GM23338 (cell line): ENCODE measurements at regions not wholly inside any gene's neighbourhood (a gene's known extent, or its start where the extent isn't known, plus 50 kb on each side); places are given as distances from the start of the nearest gene placed in this dataset.

Source experiments
- ATAC-seq: fragments of 200-7000 bp; cut with Tn5 transposase; 3 replicates; pipeline ENCODE4 v1.9.1; 2020
- DNase-seq: peaks from one replicate; pipeline ENCODE4 v3.0.0-alpha.2; 2015; ENCODE audit warnings: low spot score
- H2AFZ ChIP-seq: fragments of 200-600 bp; sonication (generic); 2 replicates; pipeline ENCODE4 v1.8.0; 2016; ENCODE audit warnings: antibody characterized with exemption, mild to moderate bottlenecking, moderate library complexity
- H3F3A ChIP-seq: fragments of 200-600 bp; sonication (generic); replicated peaks from 2 replicates; pipeline ENCODE4 v1.8.0; 2017; ENCODE audit warnings: antibody characterized with exemption, mixed run types, low read depth
- H3K27ac ChIP-seq: fragments of 200-600 bp; sonication (generic); 2 replicates; pipeline ENCODE4 v1.6.1; 2016; ENCODE audit warnings: low read depth
- H3K27me3 ChIP-seq: fragments of 200-600 bp; sonication (generic); 2 replicates; pipeline ENCODE4 v1.8.0; 2016; ENCODE audit warnings: mild to moderate bottlenecking, mixed run types, moderate library complexity; ENCODE audit not compliant: insufficient read depth
- H3K36me3 ChIP-seq: fragments of 200-600 bp; sonication (generic); 2 replicates; pipeline ENCODE4 v1.8.0; 2016; ENCODE audit warnings: mild to moderate bottlenecking; ENCODE audit not compliant: insufficient read depth
- H3K4me1 ChIP-seq: fragments of 200-600 bp; sonication (generic); 2 replicates; pipeline ENCODE4 v1.8.0; 2016; ENCODE audit warnings: mild to moderate bottlenecking, moderate library complexity; ENCODE audit not compliant: insufficient read depth
- H3K4me2 ChIP-seq: fragments of 200-600 bp; sonication (generic); 2 replicates; pipeline ENCODE4 v1.7.1; 2017; ENCODE audit warnings: mixed run types
- H3K4me3 ChIP-seq: fragments of 200-600 bp; sonication (generic); 2 replicates; pipeline ENCODE4 v1.6.1; 2016; ENCODE audit warnings: mixed run types
- H3K79me2 ChIP-seq: fragments of 200-600 bp; sonication (generic); replicated peaks from 2 replicates; pipeline ENCODE4 v1.8.0; 2017; ENCODE audit warnings: mild to moderate bottlenecking; ENCODE audit not compliant: insufficient read depth
- H3K9me2 ChIP-seq: fragments of 200-600 bp; sonication (generic); 2 replicates; pipeline ENCODE4 v1.8.0; 2017; ENCODE audit not compliant: insufficient read depth
- H4K20me1 ChIP-seq: fragments of 200-600 bp; sonication (generic); replicated peaks from 2 replicates; pipeline ENCODE4 v1.8.0; 2017; ENCODE audit warnings: mild to moderate bottlenecking; ENCODE audit not compliant: insufficient read depth
- H3K27ac Mint-ChIP-seq: 2 replicates; pipeline ENCODE4 v1.8.0; 2020; ENCODE audit warnings: inconsistent platforms, mild to moderate bottlenecking, moderate library complexity, mixed read lengths
- H3K27me3 Mint-ChIP-seq: 3 replicates; pipeline ENCODE4 v1.8.0; 2022; ENCODE audit warnings: low read depth, mild to moderate bottlenecking, moderate library complexity, mixed read lengths, inconsistent platforms; ENCODE audit not compliant: insufficient read depth, poor library complexity
- H3K36me3 Mint-ChIP-seq: 3 replicates; pipeline ENCODE4 v1.8.0; 2021; ENCODE audit warnings: low read depth, mild to moderate bottlenecking, inconsistent platforms, moderate library complexity, mixed read lengths
- H3K4me1 Mint-ChIP-seq: 3 replicates; pipeline ENCODE4 v1.8.0; 2020; ENCODE audit warnings: mild to moderate bottlenecking, inconsistent platforms, mixed read lengths
- H3K4me3 Mint-ChIP-seq: 3 replicates; pipeline ENCODE4 v1.8.0; 2021; ENCODE audit warnings: moderate library complexity, mild to moderate bottlenecking, inconsistent platforms, mixed read lengths
- H3K9me3 Mint-ChIP-seq: 3 replicates; pipeline ENCODE4 v1.8.0; 2020; ENCODE audit warnings: moderate library complexity, mild to moderate bottlenecking, inconsistent platforms, mixed read lengths
- CREB1 ChIP-seq: fragments of 250-450 bp; sonication (Bioruptor Pico); IDR thresholded peaks from 2 replicates; pipeline ENCODE4 v1.5.0; 2020; ENCODE audit warnings: low read depth, mild to moderate bottlenecking, moderate library complexity
- CTCF ChIP-seq, 2 experiments: fragments of 200-600 bp in 1 of 2; sonication (generic) in 1 of 2; conservative IDR thresholded peaks; 2 replicates each; pipeline versions ENCODE4 v1.5.1 to v1.6.1; 2016 to 2017; ENCODE audit warnings: antibody characterized with exemption in 2 of 2, low read depth in 2 of 2, mild to moderate bottlenecking in 2 of 2, moderate library complexity in 1 of 2
- NANOG ChIP-seq: IDR thresholded peaks from 2 replicates; pipeline ENCODE4 v1.6.1; 2016; ENCODE audit warnings: antibody characterized with exemption, borderline replicate concordance
- POLR2AphosphoS5 ChIP-seq: IDR thresholded peaks from 2 replicates; pipeline ENCODE4 v1.6.1; 2016; ENCODE audit warnings: antibody characterized with exemption, low read depth
- ZNF331 ChIP-seq: fragments of 250-450 bp; sonication (Bioruptor Pico); IDR thresholded peaks from 2 replicates; pipeline ENCODE4 v1.5.0; 2020; ENCODE audit warnings: low read depth, mild to moderate bottlenecking, moderate library complexity
- TF ChIP-seq, protein P1 (sequence below): fragments of 250-450 bp; sonication (Bioruptor Pico); IDR thresholded peaks from 2 replicates; pipeline ENCODE4 v1.5.0; 2020; ENCODE audit warnings: mild to moderate bottlenecking, moderate library complexity
- TF ChIP-seq, protein P2 (sequence below): IDR thresholded peaks from 2 replicates; pipeline ENCODE4 v1.6.1; 2016; ENCODE audit warnings: antibody characterized with exemption

DNA sequence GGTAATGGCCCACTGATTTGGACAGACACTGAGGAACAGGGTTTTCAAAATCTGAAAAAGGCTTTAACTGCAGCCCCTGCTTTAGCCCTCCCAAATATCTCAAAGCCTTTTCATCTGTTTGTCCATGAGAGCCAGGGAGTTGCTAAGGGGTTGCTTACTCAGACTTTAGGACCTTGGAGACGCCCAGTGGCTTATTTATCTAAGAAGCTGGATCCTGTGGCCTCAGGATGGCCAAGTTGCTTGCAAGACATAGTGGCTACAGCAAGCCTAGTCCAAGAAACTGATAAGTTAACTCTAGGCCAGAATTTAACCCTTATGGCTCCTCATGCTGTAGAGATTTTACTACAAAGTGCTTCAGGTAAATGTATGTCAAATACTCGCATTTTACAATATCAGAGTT, 924.8 kb upstream of the AMELY start (continued):
- TF ChIP-seq, protein P1, sequence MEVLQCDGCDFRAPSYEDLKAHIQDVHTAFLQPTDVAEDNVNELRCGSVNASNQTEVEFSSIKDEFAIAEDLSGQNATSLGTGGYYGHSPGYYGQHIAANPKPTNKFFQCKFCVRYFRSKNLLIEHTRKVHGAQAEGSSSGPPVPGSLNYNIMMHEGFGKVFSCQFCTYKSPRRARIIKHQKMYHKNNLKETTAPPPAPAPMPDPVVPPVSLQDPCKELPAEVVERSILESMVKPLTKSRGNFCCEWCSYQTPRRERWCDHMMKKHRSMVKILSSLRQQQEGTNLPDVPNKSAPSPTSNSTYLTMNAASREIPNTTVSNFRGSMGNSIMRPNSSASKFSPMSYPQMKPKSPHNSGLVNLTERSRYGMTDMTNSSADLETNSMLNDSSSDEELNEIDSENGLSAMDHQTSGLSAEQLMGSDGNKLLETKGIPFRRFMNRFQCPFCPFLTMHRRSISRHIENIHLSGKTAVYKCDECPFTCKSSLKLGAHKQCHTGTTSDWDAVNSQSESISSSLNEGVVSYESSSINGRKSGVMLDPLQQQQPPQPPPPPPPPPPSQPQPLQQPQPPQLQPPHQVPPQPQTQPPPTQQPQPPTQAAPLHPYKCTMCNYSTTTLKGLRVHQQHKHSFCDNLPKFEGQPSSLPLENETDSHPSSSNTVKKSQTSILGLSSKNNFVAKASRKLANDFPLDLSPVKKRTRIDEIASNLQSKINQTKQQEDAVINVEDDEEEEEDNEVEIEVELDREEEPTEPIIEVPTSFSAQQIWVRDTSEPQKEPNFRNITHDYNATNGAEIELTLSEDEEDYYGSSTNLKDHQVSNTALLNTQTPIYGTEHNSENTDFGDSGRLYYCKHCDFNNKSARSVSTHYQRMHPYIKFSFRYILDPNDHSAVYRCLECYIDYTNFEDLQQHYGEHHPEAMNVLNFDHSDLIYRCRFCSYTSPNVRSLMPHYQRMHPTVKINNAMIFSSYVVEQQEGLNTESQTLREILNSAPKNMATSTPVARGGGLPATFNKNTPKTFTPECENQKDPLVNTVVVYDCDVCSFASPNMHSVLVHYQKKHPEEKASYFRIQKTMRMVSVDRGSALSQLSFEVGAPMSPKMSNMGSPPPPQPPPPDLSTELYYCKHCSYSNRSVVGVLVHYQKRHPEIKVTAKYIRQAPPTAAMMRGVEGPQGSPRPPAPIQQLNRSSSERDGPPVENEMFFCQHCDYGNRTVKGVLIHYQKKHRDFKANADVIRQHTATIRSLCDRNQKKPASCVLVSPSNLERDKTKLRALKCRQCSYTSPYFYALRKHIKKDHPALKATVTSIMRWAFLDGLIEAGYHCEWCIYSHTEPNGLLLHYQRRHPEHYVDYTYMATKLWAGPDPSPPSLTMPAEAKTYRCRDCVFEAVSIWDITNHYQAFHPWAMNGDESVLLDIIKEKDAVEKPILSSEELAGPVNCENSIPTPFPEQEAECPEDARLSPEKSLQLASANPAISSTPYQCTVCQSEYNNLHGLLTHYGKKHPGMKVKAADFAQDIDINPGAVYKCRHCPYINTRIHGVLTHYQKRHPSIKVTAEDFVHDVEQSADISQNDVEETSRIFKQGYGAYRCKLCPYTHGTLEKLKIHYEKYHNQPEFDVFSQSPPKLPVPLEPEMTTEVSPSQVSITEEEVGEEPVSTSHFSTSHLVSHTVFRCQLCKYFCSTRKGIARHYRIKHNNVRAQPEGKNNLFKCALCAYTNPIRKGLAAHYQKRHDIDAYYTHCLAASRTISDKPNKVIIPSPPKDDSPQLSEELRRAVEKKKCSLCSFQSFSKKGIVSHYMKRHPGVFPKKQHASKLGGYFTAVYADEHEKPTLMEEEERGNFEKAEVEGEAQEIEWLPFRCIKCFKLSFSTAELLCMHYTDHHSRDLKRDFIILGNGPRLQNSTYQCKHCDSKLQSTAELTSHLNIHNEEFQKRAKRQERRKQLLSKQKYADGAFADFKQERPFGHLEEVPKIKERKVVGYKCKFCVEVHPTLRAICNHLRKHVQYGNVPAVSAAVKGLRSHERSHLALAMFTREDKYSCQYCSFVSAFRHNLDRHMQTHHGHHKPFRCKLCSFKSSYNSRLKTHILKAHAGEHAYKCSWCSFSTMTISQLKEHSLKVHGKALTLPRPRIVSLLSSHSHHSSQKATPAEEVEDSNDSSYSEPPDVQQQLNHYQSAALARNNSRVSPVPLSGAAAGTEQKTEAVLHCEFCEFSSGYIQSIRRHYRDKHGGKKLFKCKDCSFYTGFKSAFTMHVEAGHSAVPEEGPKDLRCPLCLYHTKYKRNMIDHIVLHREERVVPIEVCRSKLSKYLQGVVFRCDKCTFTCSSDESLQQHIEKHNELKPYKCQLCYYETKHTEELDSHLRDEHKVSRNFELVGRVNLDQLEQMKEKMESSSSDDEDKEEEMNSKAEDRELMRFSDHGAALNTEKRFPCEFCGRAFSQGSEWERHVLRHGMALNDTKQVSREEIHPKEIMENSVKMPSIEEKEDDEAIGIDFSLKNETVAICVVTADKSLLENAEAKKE (CRISPR knock-in tag), result no peak
- TF ChIP-seq NANOG (no peak), POLR2AphosphoS5 (no peak), CTCF (conservative IDR thresholded peaks at IDR 0.05; ENCODE audit: low read depth in 2 of 2) (no peak)

DNA sequence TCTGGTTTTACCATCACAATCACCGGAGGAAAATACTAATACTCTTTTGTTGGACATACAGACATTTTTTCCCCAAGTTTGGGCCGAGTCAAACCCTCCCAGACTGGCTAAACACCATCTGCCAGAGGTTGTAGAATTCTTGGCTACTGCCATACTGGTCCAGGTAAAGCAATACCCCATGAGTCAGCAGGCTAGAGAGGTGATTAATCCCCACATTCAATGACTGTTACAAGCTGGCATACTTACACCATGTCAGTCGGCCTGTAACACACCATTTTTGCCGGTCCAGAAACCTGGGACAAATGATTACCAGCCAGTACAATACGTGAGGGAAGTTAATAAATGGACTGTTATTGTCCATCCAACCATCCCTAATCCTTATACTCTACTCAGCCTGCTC, 923.9 kb upstream of the AMELY start:
- Histone ChIP-seq H3F3A (no peaks in the 10 kb centered on the region), H4K20me1 (no peaks in the 10 kb centered on the region), H2AFZ (no peak overlapping the region), H3K4me2 (no peak overlapping the region), H3K79me2 (no peaks in the 10 kb centered on the region), H3K27me3 (peaks cover 100% of the 10 kb centered on the region), H3K36me3 (no peaks in the 10 kb centered on the region), H3K4me3 (no peak overlapping the region), H3K9me2 (no peaks in the 10 kb centered on the region), H3K4me1 (peaks cover 3% of the 10 kb centered on the region; the same call in 1 of the 2 replicates), H3K27ac (no peak overlapping the region)
- Mint-ChIP-seq H3K27me3 (peaks cover 94% of the 10 kb centered on the region), H3K9me3 (no peaks in the 10 kb centered on the region), H3K4me3 (no peak overlapping the region), H3K4me1 (peaks cover 51% of the 10 kb centered on the region), H3K27ac (no peak overlapping the region), H3K36me3 (no peaks in the 10 kb centered on the region; the same call in 2 of the 3 replicates)
- no peak for DNase-seq
- ATAC-seq, result no peak
- TF ChIP-seq, protein P1 (CRISPR knock-in tag), result no peak
- TF ChIP-seq, protein P2, sequence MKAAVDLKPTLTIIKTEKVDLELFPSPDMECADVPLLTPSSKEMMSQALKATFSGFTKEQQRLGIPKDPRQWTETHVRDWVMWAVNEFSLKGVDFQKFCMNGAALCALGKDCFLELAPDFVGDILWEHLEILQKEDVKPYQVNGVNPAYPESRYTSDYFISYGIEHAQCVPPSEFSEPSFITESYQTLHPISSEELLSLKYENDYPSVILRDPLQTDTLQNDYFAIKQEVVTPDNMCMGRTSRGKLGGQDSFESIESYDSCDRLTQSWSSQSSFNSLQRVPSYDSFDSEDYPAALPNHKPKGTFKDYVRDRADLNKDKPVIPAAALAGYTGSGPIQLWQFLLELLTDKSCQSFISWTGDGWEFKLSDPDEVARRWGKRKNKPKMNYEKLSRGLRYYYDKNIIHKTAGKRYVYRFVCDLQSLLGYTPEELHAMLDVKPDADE, result no peak
- no peak for TF ChIP-seq NANOG
- no peak for TF ChIP-seq ZNF331 (CRISPR knock-in tag)
- TF ChIP-seq CREB1 (CRISPR knock-in tag), result no peak
